ENCODE measurements at regions not wholly inside any gene's neighbourhood (a gene's known extent, or its start where the extent isn't known, plus 50 kb on each side); places are given as distances from the start of the nearest gene placed in this dataset.

GRCh38 chr2:238638982-238639628 lies 208.8 kb upstream of the TWIST2 start:
- TF ChIP-seq CTCF (IDR thresholded peaks at IDR 0.05) (no peak), POLR2A (IDR thresholded peaks at IDR 0.05) (no peak), EP300 (IDR thresholded peaks at IDR 0.05) (no peak)

Data from tibial nerve (tissue), 4 donors.